ENCODE measurements at regions not wholly inside any gene's neighbourhood (a gene's known extent, or its start where the extent isn't known, plus 50 kb on each side); places are given as distances from the start of the nearest gene placed in this dataset.

GRCh38 chr14:101476916-101477553 lies 84.3 kb upstream of the DIO3 start (continued):
- TF ChIP-seq FOXM1 (CRISPR knock-in tag; IDR thresholded peaks at IDR 0.05) = no peak
- no peak for TF ChIP-seq ZFP62 (CRISPR knock-in tag; IDR thresholded peaks at IDR 0.05)
- peak; percentile 22; the same call in 1 of the 2 replicates for TF ChIP-seq RXRA (CRISPR knock-in tag; IDR thresholded peaks at IDR 0.05)
- TF ChIP-seq SIN3A (IDR thresholded peaks at IDR 0.05; ENCODE audit: borderline replicate concordance, low read depth, low read length) = no peak
- TF ChIP-seq, protein P1, sequence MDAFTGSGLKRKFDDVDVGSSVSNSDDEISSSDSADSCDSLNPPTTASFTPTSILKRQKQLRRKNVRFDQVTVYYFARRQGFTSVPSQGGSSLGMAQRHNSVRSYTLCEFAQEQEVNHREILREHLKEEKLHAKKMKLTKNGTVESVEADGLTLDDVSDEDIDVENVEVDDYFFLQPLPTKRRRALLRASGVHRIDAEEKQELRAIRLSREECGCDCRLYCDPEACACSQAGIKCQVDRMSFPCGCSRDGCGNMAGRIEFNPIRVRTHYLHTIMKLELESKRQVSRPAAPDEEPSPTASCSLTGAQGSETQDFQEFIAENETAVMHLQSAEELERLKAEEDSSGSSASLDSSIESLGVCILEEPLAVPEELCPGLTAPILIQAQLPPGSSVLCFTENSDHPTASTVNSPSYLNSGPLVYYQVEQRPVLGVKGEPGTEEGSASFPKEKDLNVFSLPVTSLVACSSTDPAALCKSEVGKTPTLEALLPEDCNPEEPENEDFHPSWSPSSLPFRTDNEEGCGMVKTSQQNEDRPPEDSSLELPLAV (CRISPR knock-in tag; conservative IDR thresholded peaks at IDR 0.05; ENCODE audit: low read depth) = no peak
- TF ChIP-seq KDM2A (CRISPR knock-in tag; IDR thresholded peaks at IDR 0.05; ENCODE audit: borderline replicate concordance, low read depth) = no peak
- no peak for TF ChIP-seq CHD2 (IDR thresholded peaks at IDR 0.05; ENCODE audit: low read depth, low read length)
- TF ChIP-seq ZNF574 (CRISPR knock-in tag; IDR thresholded peaks at IDR 0.05) = 0 out of 2 replicates have a peak, but pooled peaks have one; percentile 25
- no peak for TF ChIP-seq GTF3A (CRISPR knock-in tag; conservative IDR thresholded peaks at IDR 0.05)
- TF ChIP-seq ZNF782 (CRISPR knock-in tag; IDR thresholded peaks at IDR 0.05; ENCODE audit: borderline replicate concordance) = no peak
- TF ChIP-seq BCL3 (CRISPR knock-in tag; IDR thresholded peaks at IDR 0.05) = no peak
- 0 out of 2 replicates have a peak, but pooled peaks have one; percentile 22 for TF ChIP-seq ISL2 (CRISPR knock-in tag; IDR thresholded peaks at IDR 0.05)
- TF ChIP-seq FOXA3 (CRISPR knock-in tag; IDR thresholded peaks at IDR 0.05) = peak; percentile 46; the same call in 1 of the 2 replicates
- TF ChIP-seq ZFYVE20 (CRISPR knock-in tag; IDR thresholded peaks at IDR 0.05; ENCODE audit: borderline replicate concordance, low read depth) = no peak
- TF ChIP-seq PAX8 (CRISPR knock-in tag; IDR thresholded peaks at IDR 0.05; ENCODE audit: borderline replicate concordance) = no peak
- TF ChIP-seq ZNF382 (CRISPR knock-in tag; IDR thresholded peaks at IDR 0.05; ENCODE audit: borderline replicate concordance) = no peak
- 0 out of 2 replicates have a peak, but pooled peaks have one; percentile 42 for TF ChIP-seq MEIS2 (CRISPR knock-in tag; IDR thresholded peaks at IDR 0.05)
- TF ChIP-seq ZNF7 (CRISPR knock-in tag; IDR thresholded peaks at IDR 0.05) = no peak
- TF ChIP-seq RFX1 (IDR thresholded peaks at IDR 0.05) = no peak
- no peak for TF ChIP-seq ZBTB7A (CRISPR knock-in tag; IDR thresholded peaks at IDR 0.05)
- TF ChIP-seq ZNF780A (CRISPR knock-in tag; IDR thresholded peaks at IDR 0.05) = no peak
- TF ChIP-seq ZNF274 (CRISPR knock-in tag; IDR thresholded peaks at IDR 0.05) = no peak
- peak; percentile 52; the same call in 1 of the 2 replicates for TF ChIP-seq ELF1 (CRISPR knock-in tag; IDR thresholded peaks at IDR 0.05)
- peak in 1 of 2 experiments; percentile 34; a peak in 1 of 4 replicates for TF ChIP-seq KLF16 (CRISPR knock-in tag; IDR thresholded peaks at IDR 0.05)
- TF ChIP-seq ZNF441 (CRISPR knock-in tag; IDR thresholded peaks at IDR 0.05; ENCODE audit: borderline replicate concordance) = 0 out of 2 replicates have a peak, but pooled peaks have one; percentile 26
